NCI-H146 (cell line): ENCODE measurements at regions not wholly inside any gene's neighbourhood (a gene's known extent, or its start where the extent isn't known, plus 50 kb on each side); places are given as distances from the start of the nearest gene placed in this dataset.
"Not testable (repeated sequence)": the region's sequence is repeated elsewhere in the genome, so short reads cannot be mapped to it uniquely, and the experiment has no call there.

Experiments used
- DNase-seq: peaks from one replicate; lab custom pipeline; 2025; lab: John Stamatoyannopoulos, UW

GRCh38 chr2:236991874-236992273, 93.8 kb upstream of the COPS8 start:
- DNase-seq: no peak

- no peak for DNase-seq
Observed at GRCh38 chr2:236993286-236993685, 92.4 kb upstream of the COPS8 start.

GRCh38 chr2:236994361-236994760, 91.3 kb upstream of the COPS8 start:
- DNase-seq: no peak

- no peak for DNase-seq
Observed at GRCh38 chr2:236997069-236997715, 88.5 kb upstream of the COPS8 start.

- DNase-seq: no peak
Observed at GRCh38 chr2:236998236-236998635, 87.5 kb upstream of the COPS8 start.

- DNase-seq: no peak
Observed at GRCh38 chr2:236998758-236999157, 86.9 kb upstream of the COPS8 start.

GRCh38 chr2:237000481-237000880, 85.2 kb upstream of the COPS8 start:
- DNase-seq: no peak

- not testable (repeated sequence) for DNase-seq
Observed at GRCh38 chr2:237005341-237005740, 80.3 kb upstream of the COPS8 start.

GRCh38 chr2:237011206-237011795, 74.4 kb upstream of the COPS8 start:
- DNase-seq: no peak

- DNase-seq: no peak
Observed at GRCh38 chr2:237012004-237012403, 73.7 kb upstream of the COPS8 start.

- DNase-seq: no peak
Observed at GRCh38 chr2:237012577-237013267, 73.0 kb upstream of the COPS8 start.

- no peak for DNase-seq
Observed at GRCh38 chr2:237016121-237016915, 69.4 kb upstream of the COPS8 start.

- no peak for DNase-seq
Observed at GRCh38 chr2:237020090-237020489, 65.6 kb upstream of the COPS8 start.

- DNase-seq: no peak
Observed at GRCh38 chr2:237022533-237022932, 63.2 kb upstream of the COPS8 start.

GRCh38 chr2:237024255-237024654, 61.4 kb upstream of the COPS8 start:
- no peak for DNase-seq

- DNase-seq: no peak
Observed at GRCh38 chr2:237025090-237025865, 60.4 kb upstream of the COPS8 start.

GRCh38 chr2:237026981-237027711, 58.5 kb upstream of the COPS8 start:
- DNase-seq: peak; percentile 47

GRCh38 chr2:237027712-237028029, 58.0 kb upstream of the COPS8 start:
- no peak for DNase-seq

- no peak for DNase-seq
Observed at GRCh38 chr2:237030382-237030781, 55.3 kb upstream of the COPS8 start.

- DNase-seq: no peak
Observed at GRCh38 chr2:237033536-237034060, 52.1 kb upstream of the COPS8 start.
